ENCODE measurements at regions not wholly inside any gene's neighbourhood (a gene's known extent, or its start where the extent isn't known, plus 50 kb on each side); places are given as distances from the start of the nearest gene placed in this dataset.
A peak's percentile ranks its signal among the peaks of the same experiment; 100 is the strongest.

- DNase-seq: no peak
Measured at GRCh38 chr11:95717314-95717713, 72.3 kb downstream of the FAM76B start.

DNA sequence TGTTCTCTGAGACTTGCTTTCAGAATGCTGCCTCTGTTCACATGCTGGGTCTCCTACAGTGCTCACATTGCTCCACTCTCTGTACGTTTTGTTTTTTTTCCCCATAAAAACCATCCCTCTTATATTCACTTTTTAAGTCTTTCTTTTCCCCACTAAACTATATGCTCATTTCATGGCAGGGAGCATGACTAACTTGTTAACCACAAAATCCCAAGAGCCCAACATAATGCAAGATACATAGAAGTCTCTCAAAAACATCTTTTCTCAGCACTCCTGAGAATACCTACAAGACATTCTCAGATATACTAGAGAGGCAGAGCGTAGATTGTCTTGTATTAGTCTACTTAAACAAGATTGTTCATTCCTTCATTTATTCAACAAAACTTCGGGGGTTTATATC is 73.3 kb downstream of the FAM76B start:
- peak; percentile 71 for DNase-seq

- peak; percentile 46 for DNase-seq
Measured at GRCh38 chr11:95715777-95716241, 73.8 kb downstream of the FAM76B start.

GRCh38 chr11:95714843-95715776 is 74.5 kb downstream of the FAM76B start:
- no peak for DNase-seq

GRCh38 chr11:95713428-95713827 is 76.2 kb downstream of the FAM76B start:
- DNase-seq: no peak

GRCh38 chr11:95711945-95712221 is 77.7 kb downstream of the FAM76B start:
- DNase-seq: no peak

GRCh38 chr11:95711162-95711944 is 78.2 kb downstream of the FAM76B start:
- DNase-seq: peak; percentile 60

DNA sequence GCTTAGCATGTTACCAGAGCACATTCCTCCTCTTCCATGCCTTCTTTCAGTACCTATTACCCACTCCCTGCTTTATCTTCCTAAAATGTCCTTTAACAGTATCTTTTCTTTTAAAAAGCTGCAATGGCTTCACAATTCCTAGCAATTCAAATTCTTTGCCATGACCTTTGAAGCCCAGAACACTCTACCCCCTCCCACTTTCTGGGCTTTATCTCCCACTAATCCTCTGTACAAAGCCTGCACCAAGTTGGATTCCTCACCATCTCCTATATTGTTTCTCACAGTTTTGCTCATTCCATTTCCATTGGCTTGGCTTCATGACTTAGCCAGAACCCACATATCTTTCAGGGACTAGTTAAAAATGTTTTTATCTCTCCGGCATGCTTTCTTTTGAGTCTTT is 80.9 kb downstream of the FAM76B start:
- DNase-seq: no peak

- DNase-seq: no peak
Measured at GRCh38 chr11:95706974-95707387, 82.6 kb downstream of the FAM76B start.

GRCh38 chr11:95705485-95706124 is 84.0 kb downstream of the FAM76B start:
- peak; percentile 83 for DNase-seq

GRCh38 chr11:95704865-95705264 is 84.7 kb downstream of the FAM76B start:
- no peak for DNase-seq

- no peak for DNase-seq
Measured at GRCh38 chr11:95703049-95703448, 86.5 kb downstream of the FAM76B start.

DNA sequence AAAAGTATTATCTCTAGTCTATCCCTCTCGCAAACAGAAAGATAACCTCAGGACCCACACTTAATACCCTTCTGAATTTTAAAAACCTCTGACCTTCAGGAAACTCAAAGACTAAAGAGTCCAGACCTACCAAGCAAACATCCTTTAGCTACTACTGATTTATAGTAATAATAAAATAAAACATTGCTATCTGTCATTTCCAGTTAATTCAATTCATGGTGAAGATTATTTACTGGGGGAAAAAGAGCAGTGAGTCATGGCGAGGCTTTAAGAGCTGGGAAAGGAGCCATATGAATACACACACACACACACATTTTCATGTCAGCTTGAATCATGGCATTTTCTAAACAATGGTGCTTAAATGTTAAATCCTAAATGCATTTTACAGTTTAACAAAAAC is 87.1 kb downstream of the FAM76B start:
- DNase-seq: peak; percentile 93

- DNase-seq: no peak
Measured at GRCh38 chr11:95700471-95700817, 89.1 kb downstream of the FAM76B start.

DNA sequence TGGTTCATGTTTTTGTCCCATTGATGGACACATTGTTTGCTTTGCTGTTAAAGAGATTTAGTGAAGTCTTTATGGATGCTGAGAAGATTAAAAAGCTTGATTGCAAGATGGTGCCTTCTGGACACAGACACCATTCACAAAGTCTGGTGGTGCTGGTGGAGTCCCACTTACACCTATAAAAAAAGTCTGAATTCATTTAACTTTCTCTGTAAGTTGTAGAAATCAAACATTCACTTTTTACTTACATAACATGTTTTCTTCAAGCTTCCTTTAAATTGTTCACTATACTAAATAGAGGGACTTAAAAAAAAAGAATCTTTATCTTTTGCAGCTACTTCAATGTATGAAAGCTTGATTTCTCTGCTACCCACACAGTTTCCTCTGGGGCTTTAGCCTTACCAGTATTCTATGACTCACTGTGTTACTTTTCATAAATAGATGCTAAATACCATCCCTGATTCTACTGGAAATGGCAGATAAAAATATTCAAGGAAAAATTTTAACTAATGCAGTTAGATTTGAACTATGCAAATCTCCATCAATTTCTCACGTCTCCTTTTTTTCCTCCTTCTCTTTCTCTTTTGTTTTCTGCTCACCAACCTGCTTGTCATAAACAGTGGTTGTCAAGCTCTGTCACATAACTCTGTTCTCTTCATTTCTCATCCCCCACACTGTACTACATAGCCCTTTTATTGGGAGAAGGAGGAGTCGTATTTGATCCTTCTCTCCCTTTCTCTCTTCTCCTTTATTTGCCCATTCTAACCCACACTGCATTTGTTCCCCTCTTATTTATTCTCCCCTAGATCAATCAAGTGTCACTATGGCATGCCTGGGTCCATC is 89.7 kb downstream of the FAM76B start:
- DNase-seq: peak; percentile 56

DNA sequence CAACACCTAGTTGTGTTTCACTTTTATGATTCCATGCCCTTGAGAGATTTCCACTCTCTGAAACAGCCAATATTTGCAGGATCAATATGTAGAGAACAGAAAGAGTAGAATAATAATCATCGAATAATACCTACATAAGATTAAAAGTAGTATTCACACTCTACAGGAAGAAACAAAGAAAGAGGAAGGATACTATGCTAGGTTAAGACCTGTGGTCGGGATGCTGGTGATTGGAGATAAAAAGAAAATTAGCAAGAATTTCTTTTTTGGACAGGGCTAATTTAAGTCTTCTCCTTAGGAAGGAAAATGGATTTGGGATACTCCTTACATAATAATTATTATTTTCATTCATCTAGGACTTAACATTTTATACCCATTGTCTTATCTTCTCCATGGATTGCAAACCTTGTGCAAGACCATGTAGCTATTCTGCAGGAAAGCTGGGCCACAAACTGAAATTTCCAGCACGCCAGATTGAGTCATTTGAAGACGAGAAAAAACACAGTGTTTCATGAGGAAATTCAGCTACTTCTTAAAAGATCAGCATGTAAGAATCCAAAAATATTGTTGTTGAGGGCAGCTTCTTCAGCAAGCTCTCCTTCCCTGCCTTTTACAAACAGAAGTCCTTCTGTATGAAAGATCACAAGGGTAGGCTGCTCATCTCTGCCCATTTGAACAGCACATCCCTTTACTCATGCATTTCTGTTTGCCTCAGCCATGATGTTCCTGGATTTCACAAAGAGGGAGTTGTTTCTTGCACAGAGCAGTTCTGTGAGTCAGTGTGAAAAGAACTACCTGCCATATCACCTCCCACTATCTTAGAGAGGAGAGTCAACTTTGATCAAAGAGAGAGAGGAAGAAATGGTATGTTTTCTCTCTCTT is 90.7 kb downstream of the FAM76B start:
- no peak for DNase-seq

GRCh38 chr11:95697614-95698408 is 91.8 kb downstream of the FAM76B start:
- DNase-seq: no peak

GRCh38 chr11:95695181-95695580 is 94.4 kb downstream of the FAM76B start:
- no peak for DNase-seq

DNA sequence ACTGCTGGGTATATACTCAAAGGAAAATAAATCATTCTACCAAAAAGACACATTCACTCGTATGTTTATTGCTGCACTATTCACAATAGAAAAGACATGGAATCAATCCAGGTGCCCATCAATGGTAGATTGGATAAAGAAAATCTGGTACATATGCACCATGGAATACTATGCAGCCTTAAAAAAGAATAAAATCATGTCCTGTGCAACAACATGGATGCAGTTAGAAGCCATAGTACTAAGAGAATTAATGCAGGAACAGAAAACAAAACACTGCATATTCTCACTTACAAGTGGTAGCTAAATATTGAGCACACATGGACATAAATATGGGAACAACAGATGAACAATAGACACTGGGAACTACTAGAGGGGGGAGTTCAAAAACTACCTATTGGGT is 96.3 kb downstream of the FAM76B start:
- DNase-seq: no peak

- peak; percentile 68 for DNase-seq
Measured at GRCh38 chr11:95692526-95693260, 96.9 kb downstream of the FAM76B start.
